Stomach (tissue), 8 donors: ENCODE measurements at regions not wholly inside any gene's neighbourhood (a gene's known extent, or its start where the extent isn't known, plus 50 kb on each side); places are given as distances from the start of the nearest gene placed in this dataset.

Experiments
- DNase-seq, 2 donors: peaks; one replicate each; pipeline versions ENCODE4 v3.0.0 to v3.0.0-alpha.2; 2013 to 2019
- H3K27ac ChIP-seq, 5 donors: fragments of 200-600 bp in 4 of 5; sonication (generic) in 4 of 5; one replicate each; pipeline ENCODE4 v1.5.1; 2013 to 2019; ENCODE audit warnings: mild to moderate bottlenecking in 1 of 5, moderate library complexity in 1 of 5
- H3K27me3 ChIP-seq, 3 donors: fragments of 200-600 bp; sonication (generic); one replicate each; pipeline ENCODE4 v1.5.1; 2017 to 2019; ENCODE audit warnings: mixed run types in 1 of 3
- H3K36me3 ChIP-seq, 4 donors: fragments of 200-600 bp; sonication (generic); 1 replicate in 3 of 4; 2 replicates in 1 of 4; pipeline ENCODE4 v1.5.1; 2016 to 2019
- H3K4me1 ChIP-seq, 4 donors: fragments of 200-600 bp; sonication (generic); one replicate each; pipeline ENCODE4 v1.5.1; 2016 to 2019
- H3K4me3 ChIP-seq, 4 donors: fragments of 200-600 bp; sonication (generic) in 3 of 4; one replicate each; pipeline ENCODE4 v1.5.1; 2016 to 2019; ENCODE audit warnings: mild to moderate bottlenecking in 1 of 4
- H3K9me3 ChIP-seq, 4 donors: fragments of 200-600 bp; sonication (generic); one replicate each; pipeline ENCODE4 v1.5.1; 2016 to 2019
- EP300 ChIP-seq: sonication (generic); formaldehyde crosslinking; IDR thresholded peaks from one replicate; pipeline ENCODE4 v1.6.1; 2017; ENCODE audit warnings: antibody characterized with exemption
- POLR2A ChIP-seq, 4 donors: fragments of 450-650 bp; IDR thresholded peaks; one replicate each; pipeline ENCODE4 v1.6.1; 2016; ENCODE audit warnings: antibody characterized with exemption in 4 of 4, control low read depth in 2 of 4, mild to moderate bottlenecking in 1 of 4, moderate library complexity in 1 of 4
- POLR2AphosphoS5 ChIP-seq, 3 donors: sonication (generic); formaldehyde crosslinking; IDR thresholded peaks; one replicate each; pipeline ENCODE4 v1.6.1; 2016; ENCODE audit warnings: antibody characterized with exemption in 3 of 3
- WGBS, 5 donors: extraction: QIAGEN DNeasy Blood & Tissue Kit in 3 of 5; methylation state at CpG; one replicate each; pipeline versions ENCODE4 v1.1.5 to v1.1.7; 2013 to 2018; 5-methylcytosine and 5-hydroxymethylcytosine counted together
- intact Hi-C: fragments of 100-400 bp; cut with DNase I; formaldehyde crosslinking; loops from one replicate; pipeline ENCODE4 v1.15.1; 2023; ENCODE audit warnings: low total_unique reads
- TF ChIP-seq, protein P1 (sequence below), 7 experiments: fragments of 450-650 bp in 4 of 7; fragments of 200-600 bp in 3 of 7; sonication (generic) in 3 of 7; IDR thresholded peaks; one replicate each; pipeline ENCODE4 v1.5.1; 2016 to 2019; ENCODE audit warnings: antibody characterized with exemption in 7 of 7, control low read depth in 2 of 7, mild to moderate bottlenecking in 1 of 7
- donor health status: healthy with polysubstance abuse.
- donor health status: Bipolar disorder and iron deficiency.
- donor health status: healthy.

DNA sequence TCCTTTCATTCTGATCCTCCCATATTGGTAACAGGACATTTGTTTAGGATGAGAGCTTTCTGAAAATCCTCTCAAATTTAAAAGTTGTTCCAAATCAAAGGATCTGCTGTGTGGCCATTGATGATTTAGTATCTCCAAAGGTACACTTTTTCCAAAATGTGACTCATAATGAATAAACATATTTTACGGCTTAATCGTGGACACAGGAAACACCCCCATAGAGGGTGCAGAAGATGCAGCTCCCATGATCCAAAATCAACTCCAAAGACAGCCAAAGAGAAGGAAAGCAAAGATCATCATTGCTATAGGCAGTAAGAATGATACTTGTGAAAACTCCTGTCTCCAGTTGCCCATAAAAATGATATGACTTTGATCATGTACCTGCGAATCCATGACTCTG lies 239.7 kb downstream of the PIK3R1 start:
- Histone ChIP-seq H3K36me3 (no peaks in the 10 kb centered on the region), H3K27me3 (no peaks in the 10 kb centered on the region), H3K27ac (no peak overlapping the region), H3K9me3 (no peaks in the 10 kb centered on the region), H3K4me3 (no peak overlapping the region), H3K4me1 (peaks cover 17 to 44% (median 32%) of the 10 kb centered on the region in 4 donors)
- TF ChIP-seq POLR2AphosphoS5 (IDR thresholded peaks at IDR 0.05): no peak
- no peak for TF ChIP-seq POLR2A (IDR thresholded peaks at IDR 0.05)
- TF ChIP-seq, protein P1, sequence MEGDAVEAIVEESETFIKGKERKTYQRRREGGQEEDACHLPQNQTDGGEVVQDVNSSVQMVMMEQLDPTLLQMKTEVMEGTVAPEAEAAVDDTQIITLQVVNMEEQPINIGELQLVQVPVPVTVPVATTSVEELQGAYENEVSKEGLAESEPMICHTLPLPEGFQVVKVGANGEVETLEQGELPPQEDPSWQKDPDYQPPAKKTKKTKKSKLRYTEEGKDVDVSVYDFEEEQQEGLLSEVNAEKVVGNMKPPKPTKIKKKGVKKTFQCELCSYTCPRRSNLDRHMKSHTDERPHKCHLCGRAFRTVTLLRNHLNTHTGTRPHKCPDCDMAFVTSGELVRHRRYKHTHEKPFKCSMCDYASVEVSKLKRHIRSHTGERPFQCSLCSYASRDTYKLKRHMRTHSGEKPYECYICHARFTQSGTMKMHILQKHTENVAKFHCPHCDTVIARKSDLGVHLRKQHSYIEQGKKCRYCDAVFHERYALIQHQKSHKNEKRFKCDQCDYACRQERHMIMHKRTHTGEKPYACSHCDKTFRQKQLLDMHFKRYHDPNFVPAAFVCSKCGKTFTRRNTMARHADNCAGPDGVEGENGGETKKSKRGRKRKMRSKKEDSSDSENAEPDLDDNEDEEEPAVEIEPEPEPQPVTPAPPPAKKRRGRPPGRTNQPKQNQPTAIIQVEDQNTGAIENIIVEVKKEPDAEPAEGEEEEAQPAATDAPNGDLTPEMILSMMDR (IDR thresholded peaks at IDR 0.05): no peak
- no peak for TF ChIP-seq EP300
- intact Hi-C loops: no loop called here
- DNase-seq: no peak
- WGBS, 5 donors: 79 to 95% (median 91%) methylated on average over 3 of the region's 3 CpGs

DNA sequence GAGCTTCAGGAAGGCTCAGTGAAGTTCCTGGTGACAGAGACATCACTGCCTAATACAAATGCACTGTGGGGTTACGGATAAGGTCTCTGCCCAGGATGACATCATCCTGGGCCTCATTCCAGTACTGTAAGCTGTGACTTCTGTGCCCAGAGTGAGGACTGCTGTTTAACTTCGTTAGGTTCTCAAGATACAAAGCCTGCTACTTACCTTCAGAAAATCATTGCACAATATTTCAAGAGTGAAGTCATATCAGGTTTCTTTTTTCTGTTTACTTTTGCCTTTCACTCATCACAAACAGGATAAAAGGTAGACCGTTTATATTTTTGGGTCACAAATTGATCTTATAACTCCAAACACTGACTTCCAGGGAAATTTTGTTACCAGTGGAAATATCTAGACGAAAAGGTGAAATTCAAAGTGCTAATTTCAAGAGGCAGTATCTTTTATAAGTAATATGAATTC lies 241.2 kb downstream of the PIK3R1 start:
- Histone ChIP-seq H3K36me3 (no peaks in the 10 kb centered on the region), H3K4me1 (peaks cover 17 to 46% (median 34%) of the 10 kb centered on the region in 4 donors), H3K27ac (peak overlapping the region; percentile 57 to 81 (median 66)), H3K4me3 (no peak overlapping the region), H3K27me3 (no peaks in the 10 kb centered on the region), H3K9me3 (no peaks in the 10 kb centered on the region)
- peak in 2 of 3 donors; percentile 37 to 71 for TF ChIP-seq POLR2AphosphoS5 (IDR thresholded peaks at IDR 0.05)
- TF ChIP-seq EP300: no peak
- TF ChIP-seq POLR2A (IDR thresholded peaks at IDR 0.05): no peak
- TF ChIP-seq, protein P1 (IDR thresholded peaks at IDR 0.05): no peak
- DNase-seq: peak; percentile 78 to 90
- WGBS, 5 donors: 19 to 32% (median 26%) methylated on average over 4 of the region's 4 CpGs
- intact Hi-C loops: no loop called here

DNA sequence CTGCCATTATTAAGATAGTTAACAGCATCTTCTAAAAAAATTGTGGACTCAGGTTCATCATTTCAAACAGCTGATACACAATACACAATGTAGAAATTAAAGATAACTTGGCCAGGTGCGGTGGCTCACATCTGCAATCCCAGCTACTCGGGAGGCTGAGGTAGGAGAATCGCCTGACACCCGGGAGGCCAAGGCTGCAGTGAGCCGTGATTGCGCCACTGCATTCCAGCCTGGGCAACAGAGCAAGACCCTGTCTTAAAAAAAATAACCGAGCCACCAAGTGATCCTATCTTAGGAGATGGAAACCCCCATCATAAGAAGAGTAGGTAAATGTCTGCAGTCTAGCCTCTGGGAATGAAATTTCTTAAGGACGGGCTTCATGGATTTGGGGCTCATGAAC lies 241.7 kb downstream of the PIK3R1 start:
- H3K4me3 ChIP-seq: no peak overlapping the region
- H3K27ac ChIP-seq: peak overlapping the region; percentile 36 to 81 (median 57)
- no peak for DNase-seq
- intact Hi-C loops: no loop called here
- H3K27me3 ChIP-seq: no peaks in the 10 kb centered on the region
- no peaks in the 10 kb centered on the region for H3K9me3 ChIP-seq
- H3K36me3 ChIP-seq: no peaks in the 10 kb centered on the region
- 86 to 91% (median 89%) methylated on average over 8 of the region's 8 CpGs for WGBS, 5 donors
- TF ChIP-seq, protein P1 (IDR thresholded peaks at IDR 0.05): no peak
- TF ChIP-seq EP300 (no peak), POLR2AphosphoS5 (IDR thresholded peaks at IDR 0.05) (no peak), POLR2A (IDR thresholded peaks at IDR 0.05) (no peak)
- peaks cover 17 to 46% (median 34%) of the 10 kb centered on the region in 4 donors for H3K4me1 ChIP-seq

DNA sequence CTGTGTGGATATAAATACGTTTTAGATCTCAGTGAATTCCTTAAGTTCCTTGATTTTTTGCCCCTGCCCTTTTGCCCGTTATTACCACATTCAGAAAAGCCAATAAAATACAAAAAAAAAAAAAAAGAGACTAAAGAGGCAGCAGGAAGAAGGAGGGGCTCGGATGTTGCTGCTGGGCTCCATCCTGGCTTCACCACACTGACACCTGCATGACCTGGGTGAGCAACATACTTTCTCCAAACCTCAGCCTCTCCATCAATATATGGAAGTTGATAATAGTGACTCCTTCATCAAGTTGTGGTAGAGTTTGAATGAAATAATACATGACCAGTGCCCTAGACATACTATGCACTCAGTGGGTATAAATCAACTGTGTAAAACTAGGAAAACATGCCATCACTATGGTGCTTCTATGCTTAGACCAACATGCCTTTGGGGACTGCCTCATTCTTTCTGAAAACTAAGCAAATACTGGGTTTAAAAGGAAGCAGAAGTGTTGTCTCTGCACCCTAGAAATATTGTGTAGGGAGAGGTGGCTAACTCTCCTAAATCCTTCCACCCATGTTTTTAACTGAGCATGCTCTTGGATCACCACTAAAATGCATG lies 243.0 kb downstream of the PIK3R1 start:
- WGBS, 5 donors: 73 to 75% (median 74%) methylated on average over 3 of the region's 3 CpGs
- Histone ChIP-seq H3K27me3 (no peaks in the 10 kb centered on the region), H3K36me3 (no peaks in the 10 kb centered on the region), H3K4me3 (no peak overlapping the region), H3K27ac (peak overlapping the region in 3 of 5 donors; percentile 22 to 46 (median 23)), H3K9me3 (no peaks in the 10 kb centered on the region), H3K4me1 (peaks cover 17 to 46% (median 34%) of the 10 kb centered on the region in 4 donors)
- no peak for DNase-seq
- TF ChIP-seq EP300: no peak
- TF ChIP-seq POLR2AphosphoS5 (IDR thresholded peaks at IDR 0.05): no peak
- TF ChIP-seq, protein P1 (IDR thresholded peaks at IDR 0.05): no peak
- no peak for TF ChIP-seq POLR2A (IDR thresholded peaks at IDR 0.05)
- intact Hi-C loops: no loop called here
